ENCODE measurements at regions not wholly inside any gene's neighbourhood (a gene's known extent, or its start where the extent isn't known, plus 50 kb on each side); places are given as distances from the start of the nearest gene placed in this dataset.

DNA sequence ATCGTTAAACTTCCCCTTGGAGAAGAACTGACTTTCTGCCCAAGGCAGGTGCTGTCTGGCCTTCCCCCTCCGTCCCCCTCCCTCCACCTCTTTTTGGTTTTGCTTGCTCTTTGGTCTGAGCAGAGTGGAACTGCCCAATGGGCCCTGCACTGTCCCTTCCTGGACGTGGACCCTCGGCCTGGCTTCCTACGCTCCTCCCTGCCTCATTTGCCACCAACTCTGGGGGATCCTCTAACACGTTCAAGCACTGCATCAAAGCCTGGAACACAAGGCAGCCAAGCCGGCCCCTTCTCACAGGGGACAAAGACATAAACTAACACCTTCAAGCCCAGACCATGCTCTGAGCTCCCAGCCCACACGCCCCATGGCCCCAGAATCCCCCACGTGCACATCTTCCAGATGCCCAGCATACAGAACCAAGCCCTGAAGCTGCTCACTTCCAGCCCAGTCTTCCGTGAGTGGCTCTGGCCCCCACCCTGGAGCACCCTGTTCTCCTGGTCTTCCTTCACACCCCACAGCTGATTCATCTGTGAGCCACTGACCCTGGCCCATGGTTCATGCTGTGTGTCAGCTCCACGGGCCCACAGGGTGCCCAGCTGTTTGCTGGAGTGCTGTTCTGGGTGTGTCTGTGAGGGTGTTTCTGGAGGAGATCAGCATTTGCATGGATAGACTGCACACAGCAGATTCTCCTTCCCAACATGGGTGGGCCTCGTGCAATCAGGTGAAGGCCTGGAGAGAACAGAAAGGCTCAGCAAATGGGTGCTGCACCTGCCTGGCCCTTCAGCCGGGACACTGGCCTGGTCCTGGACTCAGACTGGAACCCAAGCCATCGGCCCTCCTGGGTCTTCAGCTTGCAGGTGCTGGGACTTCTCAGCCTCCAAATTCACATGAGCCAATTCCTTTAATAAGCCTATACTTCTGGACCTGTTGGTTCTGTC, 247.1 kb upstream of the SALL3 start:
- no peak overlapping the region for H3K4me3 ChIP-seq (ENCODE audit: low read length)

DNA sequence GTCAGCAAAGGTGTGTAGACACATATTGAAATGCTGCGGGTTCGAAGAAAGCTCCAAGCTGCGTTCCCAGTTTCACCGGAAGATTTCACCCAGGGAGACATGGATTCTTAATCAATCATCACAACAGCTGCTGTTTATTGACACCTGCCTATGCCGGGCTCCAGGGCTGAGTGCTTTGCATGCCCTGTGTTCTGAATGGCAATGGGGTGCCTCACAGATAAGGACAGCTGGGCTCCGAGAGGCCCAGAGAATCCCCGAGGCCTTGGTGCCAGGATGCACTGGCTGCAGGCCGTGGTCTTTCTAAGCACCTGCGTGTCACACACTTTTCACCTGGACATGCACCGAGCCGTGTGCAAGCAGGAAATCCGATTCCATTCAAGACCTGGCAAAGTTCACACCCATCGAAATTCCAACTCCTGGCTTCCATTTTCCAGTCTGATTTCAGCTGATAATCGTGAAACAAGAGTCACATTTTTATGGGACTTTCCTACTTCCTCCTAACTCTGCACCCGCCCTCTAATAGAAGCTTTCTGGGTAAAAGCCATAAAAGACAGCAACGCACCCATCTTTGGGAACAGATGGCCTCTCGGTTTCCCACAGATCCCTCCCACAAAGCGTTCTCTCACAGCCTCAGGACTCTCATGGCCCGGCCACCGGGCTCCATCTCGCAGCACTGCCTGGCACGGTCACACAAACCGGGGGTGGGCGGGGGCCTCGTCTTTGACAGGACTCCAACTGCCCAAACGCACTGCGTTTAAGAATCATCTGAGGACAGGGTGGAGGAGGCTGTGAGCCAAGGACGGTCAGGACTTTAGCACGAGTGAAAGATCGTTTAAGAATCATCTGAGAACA, 245.6 kb upstream of the SALL3 start:
- H3K4me2 ChIP-seq (ENCODE audit: low read length), result no peak overlapping the region
- H3K27ac ChIP-seq (ENCODE audit: low read length), result no peak overlapping the region
- H3K9me3 ChIP-seq (ENCODE audit: low read length), result no peaks in the 10 kb centered on the region
- TF ChIP-seq SMC3 (conservative IDR thresholded peaks at IDR 0.05; ENCODE audit: poor library complexity) (no peak), TAF1 (IDR thresholded peaks at IDR 0.05; ENCODE audit: low read depth) (no peak), POLR2AphosphoS5 (IDR thresholded peaks at IDR 0.05) (no peak), EP300 (conservative IDR thresholded peaks at IDR 0.05; ENCODE audit: poor library complexity, severe bottlenecking) (no peak), EZH2 (IDR thresholded peaks at IDR 0.05; ENCODE audit: borderline replicate concordance, insufficient read depth, low read length, poor library complexity, severe bottlenecking) (no peak), MXI1 (conservative IDR thresholded peaks at IDR 0.05; ENCODE audit: poor library complexity, severe bottlenecking) (no peak), RAD21 (conservative IDR thresholded peaks at IDR 0.05) (no peak)
- TF ChIP-seq, protein P1, sequence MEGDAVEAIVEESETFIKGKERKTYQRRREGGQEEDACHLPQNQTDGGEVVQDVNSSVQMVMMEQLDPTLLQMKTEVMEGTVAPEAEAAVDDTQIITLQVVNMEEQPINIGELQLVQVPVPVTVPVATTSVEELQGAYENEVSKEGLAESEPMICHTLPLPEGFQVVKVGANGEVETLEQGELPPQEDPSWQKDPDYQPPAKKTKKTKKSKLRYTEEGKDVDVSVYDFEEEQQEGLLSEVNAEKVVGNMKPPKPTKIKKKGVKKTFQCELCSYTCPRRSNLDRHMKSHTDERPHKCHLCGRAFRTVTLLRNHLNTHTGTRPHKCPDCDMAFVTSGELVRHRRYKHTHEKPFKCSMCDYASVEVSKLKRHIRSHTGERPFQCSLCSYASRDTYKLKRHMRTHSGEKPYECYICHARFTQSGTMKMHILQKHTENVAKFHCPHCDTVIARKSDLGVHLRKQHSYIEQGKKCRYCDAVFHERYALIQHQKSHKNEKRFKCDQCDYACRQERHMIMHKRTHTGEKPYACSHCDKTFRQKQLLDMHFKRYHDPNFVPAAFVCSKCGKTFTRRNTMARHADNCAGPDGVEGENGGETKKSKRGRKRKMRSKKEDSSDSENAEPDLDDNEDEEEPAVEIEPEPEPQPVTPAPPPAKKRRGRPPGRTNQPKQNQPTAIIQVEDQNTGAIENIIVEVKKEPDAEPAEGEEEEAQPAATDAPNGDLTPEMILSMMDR (IDR thresholded peaks at IDR 0.05; ENCODE audit: poor library complexity, severe bottlenecking), result no peak
- TF ChIP-seq, protein P2, sequence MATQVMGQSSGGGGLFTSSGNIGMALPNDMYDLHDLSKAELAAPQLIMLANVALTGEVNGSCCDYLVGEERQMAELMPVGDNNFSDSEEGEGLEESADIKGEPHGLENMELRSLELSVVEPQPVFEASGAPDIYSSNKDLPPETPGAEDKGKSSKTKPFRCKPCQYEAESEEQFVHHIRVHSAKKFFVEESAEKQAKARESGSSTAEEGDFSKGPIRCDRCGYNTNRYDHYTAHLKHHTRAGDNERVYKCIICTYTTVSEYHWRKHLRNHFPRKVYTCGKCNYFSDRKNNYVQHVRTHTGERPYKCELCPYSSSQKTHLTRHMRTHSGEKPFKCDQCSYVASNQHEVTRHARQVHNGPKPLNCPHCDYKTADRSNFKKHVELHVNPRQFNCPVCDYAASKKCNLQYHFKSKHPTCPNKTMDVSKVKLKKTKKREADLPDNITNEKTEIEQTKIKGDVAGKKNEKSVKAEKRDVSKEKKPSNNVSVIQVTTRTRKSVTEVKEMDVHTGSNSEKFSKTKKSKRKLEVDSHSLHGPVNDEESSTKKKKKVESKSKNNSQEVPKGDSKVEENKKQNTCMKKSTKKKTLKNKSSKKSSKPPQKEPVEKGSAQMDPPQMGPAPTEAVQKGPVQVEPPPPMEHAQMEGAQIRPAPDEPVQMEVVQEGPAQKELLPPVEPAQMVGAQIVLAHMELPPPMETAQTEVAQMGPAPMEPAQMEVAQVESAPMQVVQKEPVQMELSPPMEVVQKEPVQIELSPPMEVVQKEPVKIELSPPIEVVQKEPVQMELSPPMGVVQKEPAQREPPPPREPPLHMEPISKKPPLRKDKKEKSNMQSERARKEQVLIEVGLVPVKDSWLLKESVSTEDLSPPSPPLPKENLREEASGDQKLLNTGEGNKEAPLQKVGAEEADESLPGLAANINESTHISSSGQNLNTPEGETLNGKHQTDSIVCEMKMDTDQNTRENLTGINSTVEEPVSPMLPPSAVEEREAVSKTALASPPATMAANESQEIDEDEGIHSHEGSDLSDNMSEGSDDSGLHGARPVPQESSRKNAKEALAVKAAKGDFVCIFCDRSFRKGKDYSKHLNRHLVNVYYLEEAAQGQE (IDR thresholded peaks at IDR 0.05; ENCODE audit: borderline replicate concordance), result no peak
- H3K27me3 ChIP-seq (ENCODE audit: insufficient read depth, low read depth, low read length), result no peaks in the 10 kb centered on the region
- no peaks in the 10 kb centered on the region for H3K9me2 ChIP-seq (ENCODE audit: insufficient read depth, low read length)
- H3K4me3 ChIP-seq (ENCODE audit: low read length), result no peak overlapping the region
- no peaks in the 10 kb centered on the region for H3K36me3 ChIP-seq (ENCODE audit: insufficient read depth, low read length)
- no peaks in the 10 kb centered on the region for H4K20me1 ChIP-seq (ENCODE audit: insufficient read depth)
- no peak overlapping the region for H3K9ac ChIP-seq (ENCODE audit: low read length)
- H3F3A ChIP-seq (ENCODE audit: insufficient read depth, low read length, poor library complexity, severe bottlenecking), result no peaks in the 10 kb centered on the region
- H2AFZ ChIP-seq (ENCODE audit: low read depth, low read length), result no peak overlapping the region
- H3K79me2 ChIP-seq (replicated peaks; ENCODE audit: insufficient read depth, low read length), result no peaks in the 10 kb centered on the region

More for the DNA sequence above, 247.1 kb upstream of the SALL3 start:
- Histone ChIP-seq H2AFZ (ENCODE audit: low read depth, low read length) (no peak overlapping the region), H3K9ac (ENCODE audit: low read length) (no peak overlapping the region), H3K27me3 (ENCODE audit: insufficient read depth, low read depth, low read length) (no peaks in the 10 kb centered on the region), H3K79me2 (replicated peaks; ENCODE audit: insufficient read depth, low read length) (no peaks in the 10 kb centered on the region), H3K4me2 (ENCODE audit: low read length) (no peak overlapping the region), H4K20me1 (ENCODE audit: insufficient read depth) (no peaks in the 10 kb centered on the region), H3K36me3 (ENCODE audit: insufficient read depth, low read length) (no peaks in the 10 kb centered on the region), H3K9me2 (ENCODE audit: insufficient read depth, low read length) (no peaks in the 10 kb centered on the region), H3K9me3 (ENCODE audit: low read length) (no peaks in the 10 kb centered on the region), H3K27ac (ENCODE audit: low read length) (no peak overlapping the region), H3F3A (ENCODE audit: insufficient read depth, low read length, poor library complexity, severe bottlenecking) (no peaks in the 10 kb centered on the region)
- TF ChIP-seq, protein P1 (IDR thresholded peaks at IDR 0.05; ENCODE audit: poor library complexity, severe bottlenecking), result no peak
